HFF-Myc (cell line): ENCODE measurements at regions not wholly inside any gene's neighbourhood (a gene's known extent, or its start where the extent isn't known, plus 50 kb on each side); places are given as distances from the start of the nearest gene placed in this dataset.

Experiments
- DNase-seq: peaks from one replicate; pipeline ENCODE4 v3.0.0-alpha.2; 2011; ENCODE audit warnings: low read depth; ENCODE audit errors: extremely low read depth
- H3K4me3 ChIP-seq: replicated peaks from 2 replicates; pipeline ENCODE4 v1.5.1; 2011; ENCODE audit warnings: low read depth, mild to moderate bottlenecking, control low read depth, low read length
- TF ChIP-seq, protein P1 (sequence below): IDR thresholded peaks from 2 replicates; pipeline ENCODE4 v1.5.1; 2012; ENCODE audit warnings: mild to moderate bottlenecking, low read depth, low read length, control low read depth; ENCODE audit errors: missing control alignments

DNA sequence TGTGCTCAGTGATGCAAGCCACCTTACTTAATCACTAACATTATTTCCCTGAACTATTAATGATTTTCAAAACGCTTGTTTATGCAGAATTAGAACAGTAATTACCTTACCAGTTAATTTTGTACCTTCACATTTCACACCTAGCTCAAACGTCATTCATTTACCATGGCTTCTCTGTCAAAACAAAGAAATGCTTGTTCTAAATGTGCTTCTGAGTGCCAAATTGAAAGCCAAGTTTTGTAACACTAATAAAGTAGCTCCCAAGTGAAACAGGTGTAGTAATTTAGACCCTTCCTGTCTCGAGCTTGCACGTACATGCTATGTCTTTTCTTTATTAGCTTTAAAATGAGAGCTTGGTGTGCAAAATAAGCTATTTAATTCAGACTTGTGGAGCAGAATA, 533.7 kb upstream of the PKN2 start:
- no peak overlapping the region for H3K4me3 ChIP-seq
- TF ChIP-seq, protein P1, sequence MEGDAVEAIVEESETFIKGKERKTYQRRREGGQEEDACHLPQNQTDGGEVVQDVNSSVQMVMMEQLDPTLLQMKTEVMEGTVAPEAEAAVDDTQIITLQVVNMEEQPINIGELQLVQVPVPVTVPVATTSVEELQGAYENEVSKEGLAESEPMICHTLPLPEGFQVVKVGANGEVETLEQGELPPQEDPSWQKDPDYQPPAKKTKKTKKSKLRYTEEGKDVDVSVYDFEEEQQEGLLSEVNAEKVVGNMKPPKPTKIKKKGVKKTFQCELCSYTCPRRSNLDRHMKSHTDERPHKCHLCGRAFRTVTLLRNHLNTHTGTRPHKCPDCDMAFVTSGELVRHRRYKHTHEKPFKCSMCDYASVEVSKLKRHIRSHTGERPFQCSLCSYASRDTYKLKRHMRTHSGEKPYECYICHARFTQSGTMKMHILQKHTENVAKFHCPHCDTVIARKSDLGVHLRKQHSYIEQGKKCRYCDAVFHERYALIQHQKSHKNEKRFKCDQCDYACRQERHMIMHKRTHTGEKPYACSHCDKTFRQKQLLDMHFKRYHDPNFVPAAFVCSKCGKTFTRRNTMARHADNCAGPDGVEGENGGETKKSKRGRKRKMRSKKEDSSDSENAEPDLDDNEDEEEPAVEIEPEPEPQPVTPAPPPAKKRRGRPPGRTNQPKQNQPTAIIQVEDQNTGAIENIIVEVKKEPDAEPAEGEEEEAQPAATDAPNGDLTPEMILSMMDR, result no peak
- no peak for DNase-seq

DNA sequence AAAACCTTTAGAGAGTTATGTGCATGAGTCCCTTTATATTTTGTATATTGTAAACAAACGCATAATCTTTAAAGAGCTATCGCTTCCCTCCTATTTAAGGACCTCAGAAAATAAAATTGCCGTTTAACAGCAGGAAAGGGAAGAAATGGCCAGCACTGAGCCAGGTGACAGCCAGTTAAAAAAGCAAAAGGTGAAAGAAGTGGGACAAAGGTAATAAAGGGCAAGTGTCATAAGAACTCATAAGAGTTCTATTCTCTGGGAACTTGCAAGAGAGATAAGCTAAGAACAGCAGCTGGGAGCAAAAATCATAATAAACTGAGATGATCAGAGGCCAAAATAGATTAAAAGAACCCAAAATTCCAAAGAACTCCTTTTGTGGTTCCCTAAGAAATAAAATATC, 520.9 kb upstream of the PKN2 start:
- TF ChIP-seq, protein P1, result no peak
- no peak overlapping the region for H3K4me3 ChIP-seq
- no peak for DNase-seq

DNA sequence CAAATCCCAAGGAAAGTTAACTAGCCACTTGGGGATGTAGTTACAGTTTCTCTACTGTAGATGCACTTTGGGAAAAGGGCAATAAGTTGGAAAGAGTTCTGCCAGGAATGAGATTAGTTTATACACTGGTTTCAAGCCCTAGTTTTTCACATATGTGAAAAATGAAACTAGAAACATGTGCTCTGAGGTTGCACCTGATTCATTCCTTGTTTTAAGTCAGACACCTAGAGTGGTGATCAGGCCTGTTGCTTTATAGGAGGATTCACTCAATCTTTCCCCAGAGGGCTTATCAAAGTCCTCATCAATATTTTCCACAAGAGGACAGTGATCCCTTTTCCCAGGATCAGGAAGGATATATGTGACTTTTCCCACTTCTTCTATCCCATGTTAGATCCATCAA, 515.9 kb upstream of the PKN2 start:
- H3K4me3 ChIP-seq, result no peak overlapping the region
- TF ChIP-seq, protein P1, result no peak
- DNase-seq, result no peak

DNA sequence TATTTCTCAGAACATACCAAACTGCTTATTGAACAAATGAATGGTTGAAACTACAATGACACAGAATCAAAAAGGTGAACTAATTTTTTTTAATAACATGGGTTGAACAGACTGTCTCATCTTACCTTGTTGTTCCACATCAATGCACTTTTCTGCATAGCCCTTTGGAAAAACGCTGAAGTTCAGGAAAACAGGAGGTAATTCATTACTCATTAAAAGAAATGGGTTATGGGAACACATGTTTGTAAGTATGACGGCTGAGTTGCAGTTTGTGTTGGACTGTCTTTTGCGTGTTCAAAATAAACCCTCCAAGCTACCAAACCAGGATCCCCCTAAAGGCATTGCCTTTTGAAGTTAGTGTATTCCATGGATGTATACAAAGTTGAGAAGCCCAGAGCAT, 514.9 kb upstream of the PKN2 start:
- TF ChIP-seq, protein P1, result no peak
- DNase-seq, result no peak

DNA sequence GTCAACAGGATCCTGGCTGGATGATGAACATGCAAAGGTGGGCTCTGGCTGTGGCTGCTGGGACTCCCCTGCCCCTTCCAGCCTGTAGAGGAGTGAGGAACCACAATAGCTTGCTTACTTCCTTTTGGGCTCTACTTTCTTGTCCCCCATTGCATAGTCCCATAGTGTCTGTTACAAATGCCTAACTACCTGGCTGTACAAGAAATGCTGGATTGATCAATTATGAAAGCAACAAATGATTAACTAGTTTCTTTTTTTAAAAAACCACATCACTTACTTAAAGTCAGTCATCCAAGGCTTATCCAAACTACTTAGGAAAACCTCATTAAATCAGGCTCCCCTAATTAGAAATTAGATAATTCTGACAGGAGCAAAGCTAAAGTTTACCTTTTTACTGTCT, 514.1 kb upstream of the PKN2 start:
- no peak for DNase-seq
- TF ChIP-seq, protein P1, result no peak
- H3K4me3 ChIP-seq, result no peak overlapping the region

More for the DNA sequence above, 514.9 kb upstream of the PKN2 start:
- no peak overlapping the region for H3K4me3 ChIP-seq

DNA sequence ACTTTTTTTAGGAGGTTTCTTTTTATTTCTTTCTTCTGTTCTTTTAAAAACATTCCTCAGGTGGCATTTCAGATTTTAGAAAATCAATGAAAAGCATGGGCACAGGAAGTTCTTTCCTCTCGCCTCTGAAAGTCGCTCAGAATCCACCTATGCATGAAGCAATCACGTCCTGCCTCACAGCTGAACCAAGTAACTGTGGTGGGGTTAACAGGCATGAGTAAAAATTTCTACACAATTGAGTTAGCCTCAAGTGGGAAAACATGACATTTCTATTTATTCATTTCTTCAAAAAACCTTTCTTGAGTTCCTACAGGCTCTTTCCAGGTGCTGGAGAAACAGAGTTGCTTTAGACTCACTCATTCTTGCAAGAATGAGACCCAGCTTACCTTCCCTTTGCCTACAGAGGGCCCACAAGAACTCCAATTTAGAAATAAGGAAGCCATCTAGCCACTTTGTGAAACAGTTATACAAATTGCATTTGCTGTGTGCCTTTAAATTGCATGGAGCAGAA, 508.9 kb upstream of the PKN2 start:
- no peak overlapping the region for H3K4me3 ChIP-seq
- TF ChIP-seq, protein P1, result no peak
- no peak for DNase-seq

DNA sequence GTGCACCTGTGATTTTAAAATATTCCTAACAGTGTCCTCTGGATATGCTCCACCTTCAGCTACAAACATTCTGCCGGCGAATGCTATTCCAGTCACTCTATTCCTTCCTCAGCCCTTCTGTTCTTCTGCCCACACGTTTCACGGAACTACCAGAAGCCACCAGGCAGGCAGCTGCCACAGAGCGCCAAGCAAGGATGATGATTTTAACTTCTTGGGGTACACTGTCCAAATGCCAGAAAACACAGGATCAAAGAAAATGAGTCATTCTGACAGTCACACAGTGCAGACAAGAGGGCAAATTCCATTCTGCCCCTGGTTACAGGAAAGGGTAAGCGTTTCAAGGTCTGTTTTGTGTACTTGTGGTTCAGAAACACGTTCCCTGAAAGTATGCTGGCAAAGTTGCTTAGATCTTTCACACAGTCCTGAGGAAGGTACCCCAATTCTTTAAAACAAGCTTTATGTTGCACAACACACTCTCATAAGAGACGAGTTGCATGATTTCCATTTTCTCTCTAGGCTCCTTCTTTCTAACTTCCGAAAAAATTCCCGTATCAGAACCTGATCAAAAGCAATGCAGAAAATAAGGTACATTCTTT, 508.3 kb upstream of the PKN2 start:
- H3K4me3 ChIP-seq, result no peak overlapping the region
- no peak for DNase-seq
- TF ChIP-seq, protein P1, result no peak
